D341Med (cell line): ENCODE measurements at regions not wholly inside any gene's neighbourhood (a gene's known extent, or its start where the extent isn't known, plus 50 kb on each side); places are given as distances from the start of the nearest gene placed in this dataset.
"Not testable (repeated sequence)": the region's sequence is repeated elsewhere in the genome, so short reads cannot be mapped to it uniquely, and the experiment has no call there.

Experiments used
- DNase-seq: peaks from one replicate; pipeline ENCODE4 v3.0.0; 2012; ENCODE audit warnings: low spot score

GRCh38 chr10:18735711-18736110 lies 76.5 kb downstream of the ARL5B start:
- no peak for DNase-seq

- DNase-seq: no peak
Observed at GRCh38 chr10:18737236-18737635, 78.0 kb downstream of the ARL5B start.

GRCh38 chr10:18737841-18738240 lies 78.6 kb downstream of the ARL5B start:
- no peak for DNase-seq

- no peak for DNase-seq
Observed at GRCh38 chr10:18738835-18739234, 79.6 kb downstream of the ARL5B start.

- DNase-seq: no peak
Observed at GRCh38 chr10:18743926-18744325, 84.7 kb downstream of the ARL5B start.

GRCh38 chr10:18753312-18753895 lies 94.2 kb downstream of the ARL5B start:
- no peak for DNase-seq

- no peak for DNase-seq
Observed at GRCh38 chr10:18759575-18759974, 100.3 kb downstream of the ARL5B start.

- DNase-seq: no peak
Observed at GRCh38 chr10:18760836-18761235, 101.6 kb downstream of the ARL5B start.

- DNase-seq: no peak
Observed at GRCh38 chr10:18767981-18768380, 108.8 kb downstream of the ARL5B start.

- no peak for DNase-seq
Observed at GRCh38 chr10:18773180-18773579, 113.9 kb downstream of the ARL5B start.

GRCh38 chr10:18777258-18777657 lies 118.0 kb downstream of the ARL5B start:
- DNase-seq: no peak

- no peak for DNase-seq
Observed at GRCh38 chr10:18786478-18786877, 127.2 kb downstream of the ARL5B start.

GRCh38 chr10:18793951-18794350 lies 134.7 kb downstream of the ARL5B start:
- DNase-seq: peak; percentile 26

GRCh38 chr10:18795549-18795948 lies 136.3 kb downstream of the ARL5B start:
- DNase-seq: no peak

GRCh38 chr10:18797286-18797685 lies 138.1 kb downstream of the ARL5B start:
- no peak for DNase-seq

- no peak for DNase-seq
Observed at GRCh38 chr10:18822156-18822555, 162.9 kb downstream of the ARL5B start.

- DNase-seq: no peak
Observed at GRCh38 chr10:18829259-18829658, 170.0 kb downstream of the ARL5B start.

- no peak for DNase-seq
Observed at GRCh38 chr10:18830277-18830676, 171.0 kb downstream of the ARL5B start.

GRCh38 chr10:18856623-18857022 lies 192.0 kb upstream of the MALRD1 start:
- DNase-seq: not testable (repeated sequence)

- DNase-seq: no peak
Observed at GRCh38 chr10:18859659-18860058, 188.9 kb upstream of the MALRD1 start.

GRCh38 chr10:18860186-18860585 lies 188.4 kb upstream of the MALRD1 start:
- no peak for DNase-seq

- DNase-seq: no peak
Observed at GRCh38 chr10:18860631-18861240, 187.9 kb upstream of the MALRD1 start.

- no peak for DNase-seq
Observed at GRCh38 chr10:18861382-18861781, 187.2 kb upstream of the MALRD1 start.

- no peak for DNase-seq
Observed at GRCh38 chr10:18866852-18867251, 181.7 kb upstream of the MALRD1 start.
